Liver (tissue), 3 donors: ENCODE measurements at regions not wholly inside any gene's neighbourhood (a gene's known extent, or its start where the extent isn't known, plus 50 kb on each side); places are given as distances from the start of the nearest gene placed in this dataset.

Experiments used
- NR2F2 ChIP-seq: IDR thresholded peaks from 2 replicates; pipeline ENCODE4 v1.6.1; 2016; ENCODE audit warnings: antibody characterized with exemption
- RAD21 ChIP-seq, 2 donors: IDR thresholded peaks; 2 replicates each; pipeline ENCODE4 v1.6.1; 2016; ENCODE audit warnings: antibody characterized with exemption in 2 of 2, mild to moderate bottlenecking in 2 of 2
- YY1 ChIP-seq: IDR thresholded peaks from 2 replicates; pipeline ENCODE4 v1.6.1; 2016; ENCODE audit warnings: antibody characterized with exemption, mild to moderate bottlenecking
- TF ChIP-seq, protein P1 (sequence below): fragments of 150-350 bp; IDR thresholded peaks from 2 replicates; pipeline ENCODE4 v1.5.1; 2017; ENCODE audit warnings: improper control_type of control experiment, low read depth, low read length; ENCODE audit not compliant: missing input control
- donor health status: healthy.
- donor health status: healthy.

GRCh38 chr18:10312326-10313015 lies 142.0 kb upstream of the APCDD1 start:
- TF ChIP-seq YY1 = no peak
- TF ChIP-seq, protein P1, sequence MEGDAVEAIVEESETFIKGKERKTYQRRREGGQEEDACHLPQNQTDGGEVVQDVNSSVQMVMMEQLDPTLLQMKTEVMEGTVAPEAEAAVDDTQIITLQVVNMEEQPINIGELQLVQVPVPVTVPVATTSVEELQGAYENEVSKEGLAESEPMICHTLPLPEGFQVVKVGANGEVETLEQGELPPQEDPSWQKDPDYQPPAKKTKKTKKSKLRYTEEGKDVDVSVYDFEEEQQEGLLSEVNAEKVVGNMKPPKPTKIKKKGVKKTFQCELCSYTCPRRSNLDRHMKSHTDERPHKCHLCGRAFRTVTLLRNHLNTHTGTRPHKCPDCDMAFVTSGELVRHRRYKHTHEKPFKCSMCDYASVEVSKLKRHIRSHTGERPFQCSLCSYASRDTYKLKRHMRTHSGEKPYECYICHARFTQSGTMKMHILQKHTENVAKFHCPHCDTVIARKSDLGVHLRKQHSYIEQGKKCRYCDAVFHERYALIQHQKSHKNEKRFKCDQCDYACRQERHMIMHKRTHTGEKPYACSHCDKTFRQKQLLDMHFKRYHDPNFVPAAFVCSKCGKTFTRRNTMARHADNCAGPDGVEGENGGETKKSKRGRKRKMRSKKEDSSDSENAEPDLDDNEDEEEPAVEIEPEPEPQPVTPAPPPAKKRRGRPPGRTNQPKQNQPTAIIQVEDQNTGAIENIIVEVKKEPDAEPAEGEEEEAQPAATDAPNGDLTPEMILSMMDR = no peak
- no peak for TF ChIP-seq RAD21 (IDR thresholded peaks at IDR 0.05)
- no peak for TF ChIP-seq NR2F2
